PC-9 (cell line): ENCODE measurements at regions not wholly inside any gene's neighbourhood (a gene's known extent, or its start where the extent isn't known, plus 50 kb on each side); places are given as distances from the start of the nearest gene placed in this dataset.

Experiments used
- BruUV-seq: library from RNA; stranded (reverse); fragments of 400-500 nt; replicated peaks from 2 replicates; lab custom pipeline; 2021; lab: Mats Ljungman, UMichigan
- CTCF ChIA-PET: fragments of 300-600 bp; sonication (Branson Sonifier 250); formaldehyde crosslinking; loops from one replicate; lab custom pipeline; 2022; ENCODE audit warnings: antibody characterized with exemption; lab: Charles Lee
- POLR2A ChIA-PET: fragments of 300-600 bp; sonication (Branson Sonifier 250); formaldehyde crosslinking; loops from one replicate; lab custom pipeline; 2022; ENCODE audit warnings: antibody characterized with exemption; ENCODE audit not compliant: unreplicated experiment; lab: Charles Lee
- DNase-seq, 2 experiments: peaks; one replicate each; pipeline versions ENCODE4 v3.0.0 to v3.0.0-alpha.2; 2015 to 2022; ENCODE audit warnings: mixed read lengths in 1 of 2
- H2AFZ ChIP-seq: fragments of 200-600 bp; sonication (generic); 2 replicates; pipeline ENCODE4 v1.8.1; 2017; ENCODE audit warnings: antibody characterized with exemption
- H3F3A ChIP-seq: fragments of 200-600 bp; sonication (generic); 2 replicates; pipeline ENCODE4 v1.8.1; 2017; ENCODE audit warnings: antibody characterized with exemption, mild to moderate bottlenecking, low read depth; ENCODE audit not compliant: insufficient read depth
- H3K27ac ChIP-seq: fragments of 200-600 bp; sonication (generic); 2 replicates; pipeline ENCODE4 v1.6.1; 2016; ENCODE audit warnings: mixed run types
- H3K27me3 ChIP-seq: fragments of 200-600 bp; sonication (generic); 2 replicates; pipeline ENCODE4 v1.6.1; 2016; ENCODE audit warnings: low read depth, mixed run types; ENCODE audit not compliant: insufficient read depth
- H3K36me3 ChIP-seq: fragments of 200-600 bp; sonication (generic); 2 replicates; pipeline ENCODE4 v1.6.1; 2016; ENCODE audit warnings: low read depth, mixed run types
- H3K4me1 ChIP-seq: fragments of 200-600 bp; sonication (generic); replicated peaks from 2 replicates; pipeline ENCODE4 v1.6.1; 2016; ENCODE audit warnings: mixed run types; ENCODE audit not compliant: insufficient read depth
- H3K4me2 ChIP-seq: fragments of 200-600 bp; sonication (generic); 2 replicates; pipeline ENCODE4 v1.6.1; 2017; ENCODE audit warnings: mixed run types
- H3K4me3 ChIP-seq: fragments of 200-600 bp; sonication (generic); 2 replicates; pipeline ENCODE4 v1.6.1; 2016; ENCODE audit warnings: mixed run types
- H3K79me2 ChIP-seq: fragments of 200-600 bp; sonication (generic); 2 replicates; pipeline ENCODE4 v1.6.1; 2017; ENCODE audit warnings: low read depth, mixed run types
- H3K9me2 ChIP-seq: fragments of 200-600 bp; sonication (generic); 2 replicates; pipeline ENCODE4 v1.8.1; 2017; ENCODE audit warnings: mild to moderate bottlenecking; ENCODE audit not compliant: insufficient read depth
- H3K9me3 ChIP-seq: fragments of 200-600 bp; sonication (generic); 2 replicates; pipeline ENCODE4 v1.8.1; 2016; ENCODE audit warnings: low read depth; ENCODE audit not compliant: insufficient read depth
- H4K20me1 ChIP-seq: fragments of 200-600 bp; sonication (generic); 2 replicates; pipeline ENCODE4 v1.8.1; 2017; ENCODE audit not compliant: insufficient read depth
- EZH2 ChIP-seq: fragments of 200-600 bp; sonication (generic); IDR thresholded peaks from 2 replicates; pipeline ENCODE4 v1.8.0; 2017; ENCODE audit warnings: antibody characterized with exemption, low read depth
- intact Hi-C: fragments of 100-400 bp; cut with micrococcal nuclease; formaldehyde crosslinking; loops from one replicate; pipeline ENCODE4 v1.10.0; 2022; ENCODE audit not compliant: unreplicated experiment
- TF ChIP-seq, protein P1 (sequence below): fragments of 200-600 bp; sonication (generic); conservative IDR thresholded peaks from 2 replicates; pipeline ENCODE4 v1.6.1; 2017; ENCODE audit warnings: mixed run types, antibody characterized with exemption, mild to moderate bottlenecking, moderate library complexity

DNA sequence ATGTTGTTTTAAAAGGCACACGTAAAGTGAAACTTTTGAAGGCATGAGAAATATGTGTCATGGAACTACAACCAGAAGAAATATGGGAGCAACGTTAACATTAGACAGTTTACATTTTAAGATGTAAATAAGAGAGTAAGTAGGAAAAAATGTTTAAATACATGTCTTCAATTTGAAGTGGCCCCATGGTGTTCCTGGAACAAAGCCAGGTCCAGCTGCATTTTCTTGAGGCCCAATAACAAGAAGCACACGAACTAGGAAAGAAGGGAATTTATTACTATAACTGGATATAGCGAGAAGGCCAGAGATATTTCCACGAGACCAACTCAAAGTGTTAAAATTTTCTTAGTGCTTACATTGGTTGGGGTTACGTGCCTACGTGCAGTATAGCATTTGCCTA lies 458.1 kb downstream of the KCTD8 start:
- Histone ChIP-seq H3K27me3 (peaks cover 7% of the 10 kb centered on the region; the same call in 1 of the 2 replicates), H3K27ac (no peak overlapping the region), H3K4me3 (no peak overlapping the region), H3F3A (no peaks in the 10 kb centered on the region), H3K4me1 (no peaks in the 10 kb centered on the region), H3K9me2 (no peaks in the 10 kb centered on the region), H3K79me2 (no peaks in the 10 kb centered on the region), H3K4me2 (no peak overlapping the region), H3K36me3 (no peaks in the 10 kb centered on the region), H2AFZ (no peak overlapping the region), H4K20me1 (no peaks in the 10 kb centered on the region), H3K9me3 (no peaks in the 10 kb centered on the region)
- DNase-seq: no peak
- no peak for TF ChIP-seq EZH2
- TF ChIP-seq, protein P1, sequence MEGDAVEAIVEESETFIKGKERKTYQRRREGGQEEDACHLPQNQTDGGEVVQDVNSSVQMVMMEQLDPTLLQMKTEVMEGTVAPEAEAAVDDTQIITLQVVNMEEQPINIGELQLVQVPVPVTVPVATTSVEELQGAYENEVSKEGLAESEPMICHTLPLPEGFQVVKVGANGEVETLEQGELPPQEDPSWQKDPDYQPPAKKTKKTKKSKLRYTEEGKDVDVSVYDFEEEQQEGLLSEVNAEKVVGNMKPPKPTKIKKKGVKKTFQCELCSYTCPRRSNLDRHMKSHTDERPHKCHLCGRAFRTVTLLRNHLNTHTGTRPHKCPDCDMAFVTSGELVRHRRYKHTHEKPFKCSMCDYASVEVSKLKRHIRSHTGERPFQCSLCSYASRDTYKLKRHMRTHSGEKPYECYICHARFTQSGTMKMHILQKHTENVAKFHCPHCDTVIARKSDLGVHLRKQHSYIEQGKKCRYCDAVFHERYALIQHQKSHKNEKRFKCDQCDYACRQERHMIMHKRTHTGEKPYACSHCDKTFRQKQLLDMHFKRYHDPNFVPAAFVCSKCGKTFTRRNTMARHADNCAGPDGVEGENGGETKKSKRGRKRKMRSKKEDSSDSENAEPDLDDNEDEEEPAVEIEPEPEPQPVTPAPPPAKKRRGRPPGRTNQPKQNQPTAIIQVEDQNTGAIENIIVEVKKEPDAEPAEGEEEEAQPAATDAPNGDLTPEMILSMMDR: no peak
- ChIA-PET POLR2A (no interaction called here), CTCF (no interaction called here)
- intact Hi-C loops: no loop called here
- no TSS peak for BruUV-seq

DNA sequence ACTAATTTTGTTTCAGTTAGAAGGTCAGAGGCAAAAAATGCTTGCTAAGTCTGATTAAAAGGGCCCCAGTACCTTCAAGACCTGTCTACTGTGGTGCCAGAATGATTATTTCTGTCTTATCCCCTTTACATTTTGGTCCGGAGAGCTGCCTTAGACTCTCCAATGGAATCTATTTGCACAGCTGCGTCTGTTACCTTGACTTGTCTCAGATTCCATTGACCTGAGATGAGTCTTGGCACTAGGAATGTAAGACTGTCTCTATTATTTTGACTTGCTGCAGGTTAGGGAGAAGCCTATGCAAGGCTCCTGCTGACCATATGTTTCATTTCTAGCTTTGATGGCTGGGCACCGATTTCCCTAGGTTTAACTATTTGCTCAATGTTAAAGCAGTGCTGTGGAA lies 457.6 kb downstream of the KCTD8 start:
- POLR2A ChIA-PET: no interaction called here
- Histone ChIP-seq H3K36me3 (no peaks in the 10 kb centered on the region), H3K79me2 (no peaks in the 10 kb centered on the region), H3K27ac (no peak overlapping the region), H3K4me1 (no peaks in the 10 kb centered on the region), H2AFZ (no peak overlapping the region), H3K9me3 (no peaks in the 10 kb centered on the region), H3K4me2 (no peak overlapping the region), H4K20me1 (no peaks in the 10 kb centered on the region), H3K9me2 (no peaks in the 10 kb centered on the region), H3F3A (no peaks in the 10 kb centered on the region), H3K4me3 (no peak overlapping the region), H3K27me3 (peaks cover 7% of the 10 kb centered on the region; the same call in 1 of the 2 replicates)
- no TSS peak for BruUV-seq
- intact Hi-C loops: no loop called here
- CTCF ChIA-PET: no interaction called here
- DNase-seq: no peak
- TF ChIP-seq, protein P1: no peak
- no peak for TF ChIP-seq EZH2

DNA sequence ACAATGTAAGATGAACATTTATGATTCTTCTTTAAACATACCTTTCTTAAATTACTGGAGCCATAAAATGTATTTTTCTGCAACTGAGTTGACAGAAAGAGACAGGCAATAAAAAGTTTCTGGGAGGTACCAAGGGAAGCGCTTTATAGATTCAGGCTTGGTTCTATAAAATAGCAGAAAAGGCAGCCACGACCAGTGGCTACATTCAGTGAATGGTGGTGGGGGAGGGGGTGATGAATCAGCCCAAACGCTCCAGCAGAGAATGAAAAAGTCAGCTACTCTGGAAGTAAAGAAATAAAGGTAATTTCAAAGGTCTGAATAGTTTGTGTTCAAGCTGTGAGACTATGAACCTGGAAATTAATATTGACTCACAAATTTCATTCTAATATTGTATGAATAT lies 456.1 kb downstream of the KCTD8 start:
- H3K4me3 ChIP-seq: no peak overlapping the region
- no peaks in the 10 kb centered on the region for H3K9me2 ChIP-seq
- POLR2A ChIA-PET: no interaction called here

More for the DNA sequence above, 456.1 kb downstream of the KCTD8 start:
- H3K36me3 ChIP-seq: no peaks in the 10 kb centered on the region
- no peak for DNase-seq
- H3K9me3 ChIP-seq: no peaks in the 10 kb centered on the region
- intact Hi-C loops: no loop called here
- no peak overlapping the region for H3K4me2 ChIP-seq
- CTCF ChIA-PET: no interaction called here
- TF ChIP-seq EZH2: no peak
- TF ChIP-seq, protein P1: no peak
- H2AFZ ChIP-seq: no peak overlapping the region
- H3K27ac ChIP-seq: no peak overlapping the region
- no peaks in the 10 kb centered on the region for H4K20me1 ChIP-seq
- peaks cover 7% of the 10 kb centered on the region; the same call in 1 of the 2 replicates for H3K27me3 ChIP-seq
- H3K79me2 ChIP-seq: no peaks in the 10 kb centered on the region
- H3K4me1 ChIP-seq: no peaks in the 10 kb centered on the region
- H3F3A ChIP-seq: no peaks in the 10 kb centered on the region
- no TSS peak for BruUV-seq
